Liver (tissue), 8 donors: ENCODE measurements at regions not wholly inside any gene's neighbourhood (a gene's known extent, or its start where the extent isn't known, plus 50 kb on each side); places are given as distances from the start of the nearest gene placed in this dataset.

Source experiments
- DNase-seq: peaks from one replicate; pipeline ENCODE4 v3.0.0-alpha.2; 2017; ENCODE audit warnings: low spot score
- H3K27ac ChIP-seq, 2 donors: one replicate each; pipeline ENCODE4 v1.7.0; 2013; ENCODE audit warnings: inconsistent platforms in 2 of 2, low read length in 2 of 2, control low read depth in 1 of 2, low read depth in 1 of 2, mild to moderate bottlenecking in 1 of 2
- H3K27me3 ChIP-seq, 4 donors: one replicate each; pipeline versions ENCODE4 v1.6.1 to v1.7.0; 2013; ENCODE audit warnings: low read length in 3 of 4, inconsistent platforms in 1 of 4, mild to moderate bottlenecking in 1 of 4, moderate library complexity in 1 of 4; ENCODE audit not compliant: control insufficient read depth in 4 of 4, insufficient read depth in 4 of 4
- H3K36me3 ChIP-seq, 4 donors: one replicate each; pipeline versions ENCODE4 v1.6.1 to v1.7.0; 2013; ENCODE audit warnings: low read length in 3 of 4, mild to moderate bottlenecking in 3 of 4, low read depth in 1 of 4, moderate library complexity in 1 of 4; ENCODE audit not compliant: control insufficient read depth in 4 of 4, insufficient read depth in 3 of 4
- H3K4me1 ChIP-seq, 4 donors: one replicate each; pipeline versions ENCODE4 v1.6.1 to v1.7.0; 2013; ENCODE audit warnings: low read length in 3 of 4, mild to moderate bottlenecking in 3 of 4, moderate library complexity in 1 of 4; ENCODE audit not compliant: control insufficient read depth in 4 of 4, insufficient read depth in 4 of 4
- H3K4me3 ChIP-seq, 3 donors: one replicate each; pipeline versions ENCODE4 v1.6.1 to v1.7.0; 2013; ENCODE audit warnings: low read length in 3 of 3, control low read depth in 1 of 3, low read depth in 1 of 3, mild to moderate bottlenecking in 1 of 3
- H3K9ac ChIP-seq, 2 donors: one replicate each; pipeline ENCODE4 v1.7.0; 2013; ENCODE audit warnings: low read length in 2 of 2, mild to moderate bottlenecking in 2 of 2, moderate library complexity in 2 of 2, control low read depth in 1 of 2, low read depth in 1 of 2
- H3K9me3 ChIP-seq, 4 donors: one replicate each; pipeline versions ENCODE4 v1.6.1 to v1.7.0; 2013; ENCODE audit warnings: low read length in 3 of 4; ENCODE audit not compliant: control insufficient read depth in 4 of 4
- ATF3 ChIP-seq: IDR thresholded peaks from 2 replicates; pipeline ENCODE4 v1.6.1; 2016; ENCODE audit warnings: antibody characterized with exemption
- CTCF ChIP-seq: fragments of 150-350 bp; IDR thresholded peaks from 2 replicates; pipeline ENCODE4 v1.5.1; 2017; ENCODE audit warnings: improper control_type of control experiment, low read depth, low read length; ENCODE audit not compliant: missing input control
- EGR1 ChIP-seq, 2 donors: IDR thresholded peaks; 2 replicates each; pipeline ENCODE4 v1.6.1; 2016 to 2018; ENCODE audit warnings: antibody characterized with exemption in 2 of 2, low read depth in 2 of 2
- FOXA1 ChIP-seq: IDR thresholded peaks from 2 replicates; pipeline ENCODE4 v1.6.1; 2016; ENCODE audit warnings: antibody characterized with exemption
- FOXA2 ChIP-seq: IDR thresholded peaks from 2 replicates; pipeline ENCODE4 v1.6.1; 2016; ENCODE audit warnings: antibody characterized with exemption
- GABPA ChIP-seq, 2 donors: IDR thresholded peaks in 1 of 2; conservative IDR thresholded peaks in 1 of 2; 2 replicates each; pipeline ENCODE4 v1.6.1; 2016; ENCODE audit warnings: antibody characterized with exemption in 2 of 2, mild to moderate bottlenecking in 1 of 2, moderate library complexity in 1 of 2
- HNF4A ChIP-seq, 2 donors: conservative IDR thresholded peaks; 2 replicates each; pipeline ENCODE4 v1.6.1; 2016; ENCODE audit warnings: antibody characterized with exemption in 2 of 2, mild to moderate bottlenecking in 2 of 2
- HNF4G ChIP-seq: IDR thresholded peaks from 2 replicates; pipeline ENCODE4 v1.6.1; 2016; ENCODE audit warnings: antibody characterized with exemption
- JUND ChIP-seq, 2 donors: IDR thresholded peaks; 2 replicates each; pipeline ENCODE4 v1.6.1; 2016; ENCODE audit warnings: antibody characterized with exemption in 2 of 2
- MAX ChIP-seq: IDR thresholded peaks from 2 replicates; pipeline ENCODE4 v1.6.1; 2016; ENCODE audit warnings: antibody characterized with exemption
- NR2F2 ChIP-seq: IDR thresholded peaks from 2 replicates; pipeline ENCODE4 v1.6.1; 2016; ENCODE audit warnings: antibody characterized with exemption
- RAD21 ChIP-seq, 2 donors: IDR thresholded peaks; 2 replicates each; pipeline ENCODE4 v1.6.1; 2016; ENCODE audit warnings: antibody characterized with exemption in 2 of 2, mild to moderate bottlenecking in 2 of 2
- REST ChIP-seq: IDR thresholded peaks from 2 replicates; pipeline ENCODE4 v1.6.1; 2016; ENCODE audit warnings: antibody characterized with exemption, mild to moderate bottlenecking
- RXRA ChIP-seq, 2 donors: IDR thresholded peaks; 2 replicates each; pipeline ENCODE4 v1.6.1; 2017 to 2018; ENCODE audit warnings: antibody characterized with exemption in 2 of 2, mild to moderate bottlenecking in 1 of 2
- SP1 ChIP-seq: IDR thresholded peaks from 2 replicates; pipeline ENCODE4 v1.6.1; 2018; ENCODE audit warnings: antibody characterized with exemption, mild to moderate bottlenecking
- TAF1 ChIP-seq: conservative IDR thresholded peaks from 2 replicates; pipeline ENCODE4 v1.6.1; 2016; ENCODE audit warnings: antibody characterized with exemption, mild to moderate bottlenecking
- YY1 ChIP-seq: IDR thresholded peaks from 2 replicates; pipeline ENCODE4 v1.6.1; 2016; ENCODE audit warnings: antibody characterized with exemption, mild to moderate bottlenecking
- ZBTB33 ChIP-seq: IDR thresholded peaks from 2 replicates; pipeline ENCODE4 v1.6.1; 2016; ENCODE audit warnings: antibody characterized with exemption
- WGBS: extraction: QIAGEN DNeasy Blood & Tissue Kit; methylation state at CpG from one replicate; pipeline ENCODE4 v1.1.7; 2013; 5-methylcytosine and 5-hydroxymethylcytosine counted together
- donor health status: healthy.
- donor health status: healthy.
- donor health status: healthy.
- donor health status: healthy.
- donor health status: healthy.

GRCh38 chr18:78099979-78100588 is 850.4 kb downstream of the GALR1 start:
- Histone ChIP-seq H3K27ac (no peak overlapping the region), H3K27me3 (no peaks in the 10 kb centered on the region), H3K9me3 (peaks cover 0 to 2% (median 0%) of the 10 kb centered on the region in 4 donors), H3K36me3 (no peaks in the 10 kb centered on the region), H3K4me1 (no peaks in the 10 kb centered on the region), H3K4me3 (no peak overlapping the region), H3K9ac (no peak overlapping the region)
- TF ChIP-seq HNF4G (no peak), JUND (IDR thresholded peaks at IDR 0.05) (no peak), ATF3 (no peak), RXRA (IDR thresholded peaks at IDR 0.05) (no peak), FOXA2 (no peak), FOXA1 (no peak), GABPA (IDR thresholded peaks at IDR 0.05 in 1 of 2, conservative IDR thresholded peaks at IDR 0.05 in 1 of 2) (no peak), SP1 (no peak), MAX (no peak)
- DNase-seq, result no peak
- WGBS, result 85% methylated on average over 15 of the region's 15 CpGs

- H3K4me1 ChIP-seq, result no peaks in the 10 kb centered on the region
- DNase-seq, result no peak
- WGBS, result 82% methylated on average over 9 of the region's 9 CpGs
These were observed 851.4 kb downstream of the GALR1 start for GRCh38 chr18:78101091-78101490.

More at GRCh38 chr18:78101091-78101490, 851.4 kb downstream of the GALR1 start:
- Histone ChIP-seq H3K36me3 (no peaks in the 10 kb centered on the region), H3K4me3 (no peak overlapping the region), H3K27ac (no peak overlapping the region), H3K27me3 (no peaks in the 10 kb centered on the region), H3K9me3 (peaks cover 0 to 2% (median 0%) of the 10 kb centered on the region in 4 donors), H3K9ac (no peak overlapping the region)
- TF ChIP-seq TAF1, result no peak
- TF ChIP-seq SP1, result no peak
- TF ChIP-seq HNF4A (conservative IDR thresholded peaks at IDR 0.05), result no peak
- TF ChIP-seq YY1, result no peak
- no peak for TF ChIP-seq CTCF
- TF ChIP-seq NR2F2, result no peak
- no peak for TF ChIP-seq REST
- TF ChIP-seq ATF3, result no peak
- TF ChIP-seq FOXA1, result no peak
- TF ChIP-seq EGR1 (IDR thresholded peaks at IDR 0.05; ENCODE audit: low read depth in 2 of 2), result no peak
- TF ChIP-seq JUND (IDR thresholded peaks at IDR 0.05), result no peak
- TF ChIP-seq RAD21 (IDR thresholded peaks at IDR 0.05), result no peak
- no peak for TF ChIP-seq HNF4G
- TF ChIP-seq RXRA (IDR thresholded peaks at IDR 0.05), result no peak
- TF ChIP-seq MAX, result no peak
- TF ChIP-seq ZBTB33, result no peak
- TF ChIP-seq FOXA2, result no peak
- TF ChIP-seq GABPA (IDR thresholded peaks at IDR 0.05 in 1 of 2, conservative IDR thresholded peaks at IDR 0.05 in 1 of 2), result no peak
